Upper lobe of right lung (tissue), 1 donor: ENCODE measurements at regions not wholly inside any gene's neighbourhood (a gene's known extent, or its start where the extent isn't known, plus 50 kb on each side); places are given as distances from the start of the nearest gene placed in this dataset. TPM values are rescaled to one million over a fixed set of nuclear protein-coding genes. Genes with fewer than 3 reads are reported as not detected.

ENCODE experiments used
- ATAC-seq: fragments of 200-7000 bp; cut with Tn5 transposase; one replicate; pipeline ENCODE4 v1.9.1; 2020; ENCODE audit warnings: mild to moderate bottlenecking, moderate library complexity
- DNase-seq: peaks from one replicate; pipeline ENCODE4 v3.0.0-alpha.2; 2020
- H3K27ac ChIP-seq: fragments of 200-600 bp; one replicate; pipeline ENCODE4 v1.8.0; 2022
- H3K27me3 ChIP-seq: fragments of 200-600 bp; one replicate; pipeline ENCODE4 v1.8.0; 2022; ENCODE audit warnings: mild to moderate bottlenecking
- H3K36me3 ChIP-seq: fragments of 200-600 bp; one replicate; pipeline ENCODE4 v1.8.0; 2022
- H3K4me1 ChIP-seq: fragments of 200-600 bp; one replicate; pipeline ENCODE4 v1.8.0; 2022
- H3K4me3 ChIP-seq: fragments of 200-600 bp; one replicate; pipeline ENCODE4 v1.8.0; 2022; ENCODE audit warnings: mild to moderate bottlenecking
- H3K9me3 ChIP-seq: fragments of 200-600 bp; one replicate; pipeline ENCODE4 v1.8.0; 2022
- intact Hi-C: fragments of 100-400 bp; cut with DNase I; formaldehyde crosslinking; loops from one replicate; pipeline ENCODE4 v1.11.0; 2022
- microRNA-seq: library from miRNA; unstranded; fragments of <30 nt; microRNA quantifications from one replicate; pipeline ENCODE4 v1.2.0, GENCODE V29; 2020; ENCODE audit warnings: borderline microRNAs expressed
- TF ChIP-seq, protein P1 (sequence below): fragments of 200-600 bp; IDR thresholded peaks from one replicate; pipeline ENCODE4 v1.8.0; 2022; ENCODE audit warnings: antibody characterized with exemption
- donor health status: DM: no; HTN: yes; CAD: no; lungs with severe emphysema.

DNA sequence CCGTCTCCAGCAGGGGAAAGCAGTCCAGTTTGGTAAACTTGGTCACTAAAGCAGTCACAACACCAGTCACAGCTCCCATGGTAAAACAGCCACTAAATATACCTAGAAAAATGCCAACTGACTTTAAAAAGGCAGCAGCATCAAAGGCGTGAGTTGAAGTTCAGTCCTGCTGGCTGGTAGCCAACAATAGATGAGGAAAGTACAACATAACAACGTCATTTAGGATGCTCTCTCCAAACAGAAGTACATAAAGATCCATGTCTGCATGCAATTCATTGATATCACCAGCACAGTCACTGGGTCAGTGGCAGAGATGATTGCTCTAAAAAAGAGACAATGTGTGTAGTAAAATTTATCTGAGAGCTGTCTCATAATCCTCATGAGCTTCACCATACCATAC lies 59.3 kb upstream of the TMPO start:
- Histone ChIP-seq H3K4me1 (no peaks in the 10 kb centered on the region), H3K27me3 (no peaks in the 10 kb centered on the region), H3K36me3 (no peaks in the 10 kb centered on the region), H3K9me3 (no peaks in the 10 kb centered on the region), H3K27ac (no peak overlapping the region), H3K4me3 (no peak overlapping the region)
- intact Hi-C loops = no loop called here
- DNase-seq (no peak), ATAC-seq (no peak)
- TF ChIP-seq, protein P1, sequence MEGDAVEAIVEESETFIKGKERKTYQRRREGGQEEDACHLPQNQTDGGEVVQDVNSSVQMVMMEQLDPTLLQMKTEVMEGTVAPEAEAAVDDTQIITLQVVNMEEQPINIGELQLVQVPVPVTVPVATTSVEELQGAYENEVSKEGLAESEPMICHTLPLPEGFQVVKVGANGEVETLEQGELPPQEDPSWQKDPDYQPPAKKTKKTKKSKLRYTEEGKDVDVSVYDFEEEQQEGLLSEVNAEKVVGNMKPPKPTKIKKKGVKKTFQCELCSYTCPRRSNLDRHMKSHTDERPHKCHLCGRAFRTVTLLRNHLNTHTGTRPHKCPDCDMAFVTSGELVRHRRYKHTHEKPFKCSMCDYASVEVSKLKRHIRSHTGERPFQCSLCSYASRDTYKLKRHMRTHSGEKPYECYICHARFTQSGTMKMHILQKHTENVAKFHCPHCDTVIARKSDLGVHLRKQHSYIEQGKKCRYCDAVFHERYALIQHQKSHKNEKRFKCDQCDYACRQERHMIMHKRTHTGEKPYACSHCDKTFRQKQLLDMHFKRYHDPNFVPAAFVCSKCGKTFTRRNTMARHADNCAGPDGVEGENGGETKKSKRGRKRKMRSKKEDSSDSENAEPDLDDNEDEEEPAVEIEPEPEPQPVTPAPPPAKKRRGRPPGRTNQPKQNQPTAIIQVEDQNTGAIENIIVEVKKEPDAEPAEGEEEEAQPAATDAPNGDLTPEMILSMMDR = no peak

DNA sequence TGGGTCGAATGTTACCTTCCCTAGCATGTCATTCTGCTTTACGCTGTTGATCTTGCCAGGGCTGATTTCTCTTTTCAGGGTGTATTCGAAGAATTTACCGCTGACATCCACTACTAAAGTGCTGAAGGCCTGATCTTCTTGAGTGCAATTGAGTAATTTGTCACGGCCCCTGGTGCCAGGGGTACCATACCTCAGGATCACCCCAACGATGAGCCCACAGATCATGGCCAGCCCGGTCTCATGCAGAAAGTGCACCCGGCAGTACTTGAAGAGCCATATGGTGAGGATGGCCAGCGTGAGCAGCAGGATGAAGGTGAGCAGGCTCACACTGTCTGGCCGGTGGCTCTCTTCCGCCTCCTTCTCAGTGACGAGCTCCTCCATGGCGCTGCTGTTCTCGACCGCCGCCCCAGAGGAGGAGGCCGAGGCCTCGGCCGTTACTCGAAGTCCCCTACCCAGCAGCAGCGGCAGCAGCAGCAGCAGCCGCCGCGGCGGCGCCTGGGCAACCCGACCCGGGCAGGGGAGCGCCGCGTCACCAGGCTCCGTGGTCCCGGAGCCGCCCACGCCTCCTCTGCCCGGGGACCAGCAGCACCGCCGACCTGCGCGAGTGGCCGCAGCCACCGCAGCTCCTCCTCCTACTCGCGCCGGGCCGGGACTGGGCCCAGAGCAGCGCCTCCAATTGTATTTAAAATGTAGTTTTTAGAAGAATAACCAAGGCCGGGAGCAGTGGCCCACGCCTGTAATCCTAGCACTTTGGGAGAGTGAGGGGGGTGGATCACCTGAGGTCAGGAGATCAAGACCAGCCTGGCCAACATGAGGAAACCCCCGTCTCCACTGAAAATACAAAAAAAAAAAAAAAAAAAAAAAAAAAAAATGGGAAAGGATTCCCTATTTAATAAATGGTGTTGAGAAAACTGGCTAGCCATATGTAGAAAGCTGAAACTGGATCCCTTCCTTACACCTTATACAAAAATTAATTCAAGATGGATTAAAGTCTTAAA lies 58.5 kb upstream of the TMPO start:
- no peaks in the 10 kb centered on the region for H3K27me3 ChIP-seq
- ATAC-seq (peak; percentile 98), DNase-seq (peak; percentile 85)
- no peak overlapping the region for H3K27ac ChIP-seq
- TF ChIP-seq, protein P1 = no peak
- H3K4me3 ChIP-seq = peak overlapping the region; percentile 50
- no peaks in the 10 kb centered on the region for H3K36me3 ChIP-seq
- intact Hi-C loops = no loop called here
- no peaks in the 10 kb centered on the region for H3K9me3 ChIP-seq
- no peaks in the 10 kb centered on the region for H3K4me1 ChIP-seq

DNA sequence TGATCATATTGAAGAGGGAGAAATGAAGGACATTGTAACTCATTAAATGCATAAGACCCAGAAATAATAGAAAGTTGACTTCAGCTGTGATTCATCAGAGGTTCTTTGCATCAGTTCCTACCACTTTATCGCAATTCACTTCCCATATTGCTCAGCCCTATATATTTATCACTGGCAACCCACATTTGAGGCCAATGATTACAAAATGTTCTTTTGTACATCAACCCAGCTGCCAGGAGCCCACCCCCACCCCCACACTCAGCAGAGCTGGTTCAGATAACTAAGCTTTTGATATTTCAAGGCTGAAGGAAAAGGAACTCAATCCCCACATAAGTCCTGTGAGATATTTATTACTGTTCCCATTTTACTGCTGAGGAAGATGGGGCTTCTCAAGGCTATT lies 51.2 kb upstream of the TMPO start:
- TF ChIP-seq, protein P1 = no peak
- intact Hi-C loops = no loop called here
- Histone ChIP-seq H3K9me3 (no peaks in the 10 kb centered on the region), H3K4me1 (peaks cover 5% of the 10 kb centered on the region), H3K27me3 (no peaks in the 10 kb centered on the region), H3K4me3 (no peak overlapping the region), H3K27ac (no peak overlapping the region), H3K36me3 (no peaks in the 10 kb centered on the region)
- ATAC-seq (peak; percentile 80), DNase-seq (no peak)

DNA sequence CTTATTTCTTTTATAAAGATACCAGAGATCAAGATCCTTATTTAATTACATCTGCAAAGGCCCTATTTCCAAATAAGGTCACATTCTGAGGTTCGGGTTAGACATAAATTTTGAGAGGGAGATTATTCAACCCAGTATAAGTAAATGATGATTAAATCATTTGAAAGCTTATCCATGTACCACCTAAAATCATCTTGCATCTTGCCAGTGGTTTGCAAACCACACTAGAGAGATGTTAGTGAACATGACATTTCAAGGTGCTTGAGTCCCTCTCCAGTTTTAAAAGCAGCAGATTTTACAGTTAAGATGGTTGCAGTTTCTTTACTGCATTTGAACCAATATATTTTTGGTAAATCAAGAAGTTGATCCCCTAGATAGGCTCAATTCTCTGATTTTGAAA lies 49.9 kb upstream of the TMPO start:
- TF ChIP-seq, protein P1 = no peak
- Histone ChIP-seq H3K4me3 (no peak overlapping the region), H3K27ac (no peak overlapping the region), H3K4me1 (peaks cover 5% of the 10 kb centered on the region), H3K36me3 (no peaks in the 10 kb centered on the region), H3K9me3 (no peaks in the 10 kb centered on the region), H3K27me3 (no peaks in the 10 kb centered on the region)
- ATAC-seq (no peak), DNase-seq (no peak)
- intact Hi-C loops = no loop called here

Small RNAs in the stretch of these regions (microRNA-seq; reads per million reads assigned to microRNA genes)
- not detected for gene MIR4303
- not detected for gene MIR4495
